Mesodermal cell (in vitro differentiated cells): ENCODE measurements at regions not wholly inside any gene's neighbourhood (a gene's known extent, or its start where the extent isn't known, plus 50 kb on each side); places are given as distances from the start of the nearest gene placed in this dataset.

ENCODE experiments used
- H3K27ac ChIP-seq: 2 replicates; pipeline ENCODE4 v1.7.0; 2013; ENCODE audit warnings: mild to moderate bottlenecking, low read depth, low read length, moderate library complexity; ENCODE audit not compliant: severe bottlenecking
- H3K36me3 ChIP-seq: 2 replicates; pipeline ENCODE4 v1.7.1; 2013; ENCODE audit warnings: mild to moderate bottlenecking, low read length, moderate library complexity; ENCODE audit not compliant: control insufficient read depth, insufficient read depth
- H3K4me1 ChIP-seq: one replicate; pipeline ENCODE4 v1.7.1; 2013; ENCODE audit warnings: mild to moderate bottlenecking, low read length; ENCODE audit not compliant: insufficient read depth, control insufficient read depth, poor library complexity, severe bottlenecking
- H3K4me3 ChIP-seq: 2 replicates; pipeline ENCODE4 v1.7.0; 2013; ENCODE audit warnings: low read length, control low read depth, mild to moderate bottlenecking; ENCODE audit not compliant: insufficient read depth, poor library complexity, severe bottlenecking; ENCODE audit errors: extremely low read depth
- H3K9me3 ChIP-seq: 2 replicates; pipeline ENCODE4 v1.7.1; 2013; ENCODE audit warnings: mild to moderate bottlenecking, low read length, moderate library complexity; ENCODE audit not compliant: control insufficient read depth
- WGBS, 2 experiments: methylation state at CpG; one replicate each; pipeline ENCODE4 v1.1.5; 2013; ENCODE audit warnings: missing lambda C conversion rate in 2 of 2; ENCODE audit not compliant: insufficient coverage in 2 of 2; 5-methylcytosine and 5-hydroxymethylcytosine counted together

- no peaks in the 10 kb centered on the region for H3K9me3 ChIP-seq
- 86% methylated on average over 1 of the region's 2 CpGs; no CpG with 5 or more reads in 1 of the 2 experiments for whole genome bisulfite sequencing, 2 experiments
- H3K4me1 ChIP-seq = peaks cover 7% of the 10 kb centered on the region
- no peak overlapping the region for H3K4me3 ChIP-seq
- no peak overlapping the region for H3K27ac ChIP-seq
- no peaks in the 10 kb centered on the region for H3K36me3 ChIP-seq
Measured at GRCh38 chr2:83585250-83585649, 873.8 kb downstream of the SUCLG1 start.

DNA sequence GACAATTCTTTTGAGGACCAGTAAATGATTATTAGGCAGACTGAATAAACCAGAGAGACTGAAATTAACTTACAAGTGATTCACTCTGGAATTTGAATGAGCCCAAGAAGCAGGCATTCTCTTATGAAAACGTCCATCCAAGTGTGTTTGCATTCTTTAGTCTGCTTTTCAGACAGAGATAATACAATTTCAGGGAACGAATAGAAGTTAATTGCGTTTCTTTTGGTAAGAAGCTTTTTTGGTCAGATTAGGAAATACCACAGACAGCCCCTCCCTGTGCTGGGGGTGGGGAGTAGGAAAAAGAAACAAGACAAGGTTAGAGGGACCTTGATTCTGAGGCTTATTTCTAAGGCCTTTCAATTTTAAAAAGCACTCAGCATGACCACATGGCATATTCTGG, 874.4 kb downstream of the SUCLG1 start:
- no peak overlapping the region for H3K4me3 ChIP-seq
- no peaks in the 10 kb centered on the region for H3K9me3 ChIP-seq
- 39 to 60% methylated on average over 1 to 3 of the region's 3 CpGs for WGBS, 2 experiments
- H3K4me1 ChIP-seq = peaks cover 7% of the 10 kb centered on the region
- H3K36me3 ChIP-seq = no peaks in the 10 kb centered on the region
- no peak overlapping the region for H3K27ac ChIP-seq

- 43 to 67% methylated on average over 1 of the region's 4 CpGs for WGBS, 2 experiments
- no peak overlapping the region for H3K4me3 ChIP-seq
- H3K27ac ChIP-seq = no peak overlapping the region
- peaks cover 7% of the 10 kb centered on the region for H3K4me1 ChIP-seq
- no peaks in the 10 kb centered on the region for H3K36me3 ChIP-seq
- H3K9me3 ChIP-seq = no peaks in the 10 kb centered on the region
Measured at GRCh38 chr2:83582589-83582988, 876.5 kb downstream of the SUCLG1 start.

GRCh38 chr2:83579507-83579906, 879.6 kb downstream of the SUCLG1 start:
- no peaks in the 10 kb centered on the region for H3K36me3 ChIP-seq
- H3K27ac ChIP-seq = no peak overlapping the region
- H3K4me3 ChIP-seq = no peak overlapping the region
- no peaks in the 10 kb centered on the region for H3K9me3 ChIP-seq
- WGBS, 2 experiments = no CpG with 5 or more reads among the region's 1 CpG
- no peaks in the 10 kb centered on the region for H3K4me1 ChIP-seq

GRCh38 chr2:83578405-83578804, 880.7 kb downstream of the SUCLG1 start:
- H3K4me3 ChIP-seq = no peak overlapping the region
- no peak overlapping the region for H3K27ac ChIP-seq
- H3K4me1 ChIP-seq = no peaks in the 10 kb centered on the region
- no peaks in the 10 kb centered on the region for H3K36me3 ChIP-seq
- 82 to 100% methylated on average over 2 of the region's 2 CpGs for WGBS, 2 experiments
- no peaks in the 10 kb centered on the region for H3K9me3 ChIP-seq

DNA sequence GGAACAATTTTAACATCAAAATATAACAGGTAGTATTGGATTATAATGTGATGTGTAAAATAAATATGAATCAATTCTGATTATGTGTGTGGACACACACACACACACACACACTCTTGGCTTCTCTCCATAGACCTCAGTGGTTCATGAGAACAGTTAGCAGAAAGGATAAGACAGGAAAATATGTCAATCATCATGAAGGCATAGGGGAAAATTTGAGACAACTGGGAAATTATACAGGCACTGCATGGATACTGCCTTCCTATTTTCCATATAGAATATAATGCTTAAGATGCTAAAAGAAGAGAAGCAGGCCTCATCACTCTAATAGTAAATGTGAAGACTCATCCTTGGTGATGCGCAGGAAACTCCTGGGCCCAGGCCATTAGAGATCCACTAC, 884.5 kb downstream of the SUCLG1 start:
- H3K9me3 ChIP-seq = no peaks in the 10 kb centered on the region
- no peaks in the 10 kb centered on the region for H3K36me3 ChIP-seq
- WGBS, 2 experiments = 100% methylated on average over 1 of the region's 1 CpG; no CpG with 5 or more reads in 1 of the 2 experiments
- H3K4me3 ChIP-seq = no peak overlapping the region
- H3K4me1 ChIP-seq = no peaks in the 10 kb centered on the region
- H3K27ac ChIP-seq = no peak overlapping the region

- no peaks in the 10 kb centered on the region for H3K9me3 ChIP-seq
- WGBS, 2 experiments = 67 to 86% methylated on average over 1 to 2 of the region's 5 CpGs
- H3K4me1 ChIP-seq = no peaks in the 10 kb centered on the region
- no peak overlapping the region for H3K4me3 ChIP-seq
- no peaks in the 10 kb centered on the region for H3K36me3 ChIP-seq
- no peak overlapping the region for H3K27ac ChIP-seq
Measured at GRCh38 chr2:83573060-83573459, 886.0 kb downstream of the SUCLG1 start.

DNA sequence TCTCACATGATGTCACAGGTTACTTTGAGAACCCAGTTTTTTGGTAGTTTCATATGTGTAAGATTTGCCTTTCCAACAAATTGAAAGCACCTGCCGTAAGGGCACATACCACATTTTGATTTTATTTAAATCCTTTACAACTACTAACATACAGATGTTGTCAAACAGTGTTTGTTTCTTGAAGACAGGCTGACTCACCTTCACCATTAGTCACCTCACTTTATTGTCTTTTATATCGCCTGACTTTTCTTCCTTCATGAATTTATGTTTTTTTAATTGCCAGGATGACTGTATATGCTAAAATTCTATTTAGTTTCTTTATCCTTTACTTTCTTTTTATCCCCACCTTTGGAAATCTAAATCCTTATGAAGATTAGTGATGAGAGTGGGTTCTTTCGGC, 886.7 kb downstream of the SUCLG1 start:
- no peaks in the 10 kb centered on the region for H3K4me1 ChIP-seq
- H3K4me3 ChIP-seq = no peak overlapping the region
- H3K36me3 ChIP-seq = no peaks in the 10 kb centered on the region
- WGBS, 2 experiments = 80% methylated on average over 1 of the region's 3 CpGs; no CpG with 5 or more reads in 1 of the 2 experiments
- H3K9me3 ChIP-seq = no peaks in the 10 kb centered on the region
- no peak overlapping the region for H3K27ac ChIP-seq

- Histone ChIP-seq H3K27ac (no peak overlapping the region), H3K4me1 (no peaks in the 10 kb centered on the region), H3K4me3 (no peak overlapping the region), H3K9me3 (no peaks in the 10 kb centered on the region), H3K36me3 (no peaks in the 10 kb centered on the region)
- WGBS, 2 experiments = 91 to 100% methylated on average over 1 to 2 of the region's 3 CpGs
Measured at GRCh38 chr2:83567551-83567950, 891.5 kb downstream of the SUCLG1 start.

- WGBS, 2 experiments = 89% methylated on average over 1 of the region's 4 CpGs; no CpG with 5 or more reads in 1 of the 2 experiments
- Histone ChIP-seq H3K4me3 (no peak overlapping the region), H3K27ac (no peak overlapping the region)
Measured at GRCh38 chr2:83565626-83566025, 893.5 kb downstream of the SUCLG1 start.

GRCh38 chr2:83565181-83565580, 893.9 kb downstream of the SUCLG1 start:
- no peak overlapping the region for H3K27ac ChIP-seq
- 0% methylated on average over 1 of the region's 4 CpGs; no CpG with 5 or more reads in 1 of the 2 experiments for WGBS, 2 experiments
- no peaks in the 10 kb centered on the region for H3K9me3 ChIP-seq
- no peaks in the 10 kb centered on the region for H3K36me3 ChIP-seq
- H3K4me1 ChIP-seq = no peaks in the 10 kb centered on the region
- H3K4me3 ChIP-seq = no peak overlapping the region

More at GRCh38 chr2:83565626-83566025, 893.5 kb downstream of the SUCLG1 start:
- H3K9me3 ChIP-seq = no peaks in the 10 kb centered on the region
- no peaks in the 10 kb centered on the region for H3K36me3 ChIP-seq
- no peaks in the 10 kb centered on the region for H3K4me1 ChIP-seq
